GM23338 (cell line): ENCODE measurements at regions not wholly inside any gene's neighbourhood (a gene's known extent, or its start where the extent isn't known, plus 50 kb on each side); places are given as distances from the start of the nearest gene placed in this dataset.

Experiments used
- EZH2 ChIP-seq: fragments of 200-600 bp; sonication (generic); IDR thresholded peaks from one replicate; pipeline ENCODE4 v1.8.0; 2017; ENCODE audit warnings: antibody characterized with exemption, mild to moderate bottlenecking, low read depth; ENCODE audit not compliant: unreplicated experiment
- EZH2phosphoT487 ChIP-seq: fragments of 200-600 bp; sonication (generic); IDR thresholded peaks from one replicate; pipeline ENCODE4 v1.8.1; 2018; ENCODE audit warnings: antibody characterized with exemption; ENCODE audit not compliant: unreplicated experiment
- JUNB ChIP-seq: IDR thresholded peaks from one replicate; pipeline ENCODE4 v1.6.1; 2016; ENCODE audit warnings: antibody characterized with exemption; ENCODE audit not compliant: unreplicated experiment
- NANOG ChIP-seq: IDR thresholded peaks from 2 replicates; pipeline ENCODE4 v1.6.1; 2016; ENCODE audit warnings: antibody characterized with exemption, borderline replicate concordance
- POLR2AphosphoS5 ChIP-seq: IDR thresholded peaks from 2 replicates; pipeline ENCODE4 v1.6.1; 2016; ENCODE audit warnings: antibody characterized with exemption, low read depth
- REST ChIP-seq: IDR thresholded peaks from one replicate; pipeline ENCODE4 v1.6.1; 2018; ENCODE audit warnings: antibody characterized with exemption; ENCODE audit not compliant: unreplicated experiment
- STAT1 ChIP-seq: IDR thresholded peaks from one replicate; pipeline ENCODE4 v1.6.1; 2016; ENCODE audit warnings: antibody characterized with exemption; ENCODE audit not compliant: unreplicated experiment
- ZNF331 ChIP-seq: fragments of 250-450 bp; sonication (Bioruptor Pico); IDR thresholded peaks from 2 replicates; pipeline ENCODE4 v1.5.0; 2020; ENCODE audit warnings: low read depth, mild to moderate bottlenecking, moderate library complexity
- TF ChIP-seq, protein P1 (sequence below), 2 experiments: fragments of 200-600 bp in 1 of 2; sonication (generic) in 1 of 2; conservative IDR thresholded peaks; 2 replicates each; pipeline versions ENCODE4 v1.5.1 to v1.6.1; 2016 to 2017; ENCODE audit warnings: antibody characterized with exemption in 2 of 2, low read depth in 2 of 2, mild to moderate bottlenecking in 2 of 2, moderate library complexity in 1 of 2

- TF ChIP-seq, protein P1, sequence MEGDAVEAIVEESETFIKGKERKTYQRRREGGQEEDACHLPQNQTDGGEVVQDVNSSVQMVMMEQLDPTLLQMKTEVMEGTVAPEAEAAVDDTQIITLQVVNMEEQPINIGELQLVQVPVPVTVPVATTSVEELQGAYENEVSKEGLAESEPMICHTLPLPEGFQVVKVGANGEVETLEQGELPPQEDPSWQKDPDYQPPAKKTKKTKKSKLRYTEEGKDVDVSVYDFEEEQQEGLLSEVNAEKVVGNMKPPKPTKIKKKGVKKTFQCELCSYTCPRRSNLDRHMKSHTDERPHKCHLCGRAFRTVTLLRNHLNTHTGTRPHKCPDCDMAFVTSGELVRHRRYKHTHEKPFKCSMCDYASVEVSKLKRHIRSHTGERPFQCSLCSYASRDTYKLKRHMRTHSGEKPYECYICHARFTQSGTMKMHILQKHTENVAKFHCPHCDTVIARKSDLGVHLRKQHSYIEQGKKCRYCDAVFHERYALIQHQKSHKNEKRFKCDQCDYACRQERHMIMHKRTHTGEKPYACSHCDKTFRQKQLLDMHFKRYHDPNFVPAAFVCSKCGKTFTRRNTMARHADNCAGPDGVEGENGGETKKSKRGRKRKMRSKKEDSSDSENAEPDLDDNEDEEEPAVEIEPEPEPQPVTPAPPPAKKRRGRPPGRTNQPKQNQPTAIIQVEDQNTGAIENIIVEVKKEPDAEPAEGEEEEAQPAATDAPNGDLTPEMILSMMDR (conservative IDR thresholded peaks at IDR 0.05; ENCODE audit: low read depth in 2 of 2): no peak
- no peak for TF ChIP-seq EZH2
- TF ChIP-seq JUNB: no peak
- TF ChIP-seq EZH2phosphoT487: no peak
- no peak for TF ChIP-seq POLR2AphosphoS5
- no peak for TF ChIP-seq ZNF331 (CRISPR knock-in tag)
- TF ChIP-seq REST: no peak
- no peak for TF ChIP-seq STAT1
- TF ChIP-seq NANOG: no peak
Measured at GRCh38 chr1:14015917-14016316, 315.9 kb downstream of the PRDM2 start.
